ENCODE measurements at regions not wholly inside any gene's neighbourhood (a gene's known extent, or its start where the extent isn't known, plus 50 kb on each side); places are given as distances from the start of the nearest gene placed in this dataset.

GRCh38 chr20:6838181-6838826 lies 70.8 kb downstream of the BMP2 start:
- ATAC-seq (no peak), DNase-seq (no peak)
- Histone ChIP-seq H3K4me3 (no peak overlapping the region), H3K36me3 (ENCODE audit: low read depth) (no peaks in the 10 kb centered on the region), H3K4me1 (ENCODE audit: low read depth) (no peaks in the 10 kb centered on the region), H3K9me3 (no peaks in the 10 kb centered on the region)
- no peak for TF ChIP-seq CTCF (IDR thresholded peaks at IDR 0.05)
- intact Hi-C loops (cut with DNase I, micrococcal nuclease), result no loop called here

- H3K4me1 ChIP-seq (ENCODE audit: low read depth), result no peaks in the 10 kb centered on the region
- DNase-seq, result no peak
- no peaks in the 10 kb centered on the region for H3K36me3 ChIP-seq (ENCODE audit: low read depth)
- no peak for TF ChIP-seq CTCF (IDR thresholded peaks at IDR 0.05)
- no peak overlapping the region for H3K4me3 ChIP-seq
- ATAC-seq, result no peak
- intact Hi-C loops (cut with DNase I, micrococcal nuclease), result no loop called here
- no peaks in the 10 kb centered on the region for H3K9me3 ChIP-seq
Measured at GRCh38 chr20:6841128-6841527, 73.6 kb downstream of the BMP2 start.

DNA sequence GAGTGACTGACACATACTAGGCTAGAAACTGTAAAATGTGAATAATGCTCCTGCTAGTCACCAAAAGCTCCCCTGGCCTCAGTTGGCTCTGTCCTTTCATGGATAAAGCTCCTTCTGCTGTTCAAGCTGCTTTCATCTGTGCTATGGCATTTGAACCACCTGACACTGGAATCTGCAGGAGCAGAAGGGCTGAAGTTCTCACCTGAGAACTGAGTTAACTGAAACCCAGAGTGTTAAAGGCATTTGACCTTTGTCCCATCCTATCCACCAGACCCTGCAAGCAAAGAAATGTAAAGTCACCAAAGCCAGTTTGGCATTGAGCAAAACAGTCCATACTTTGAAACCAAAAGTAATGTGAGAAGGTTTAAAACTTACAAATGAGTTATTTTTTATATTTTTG lies 77.7 kb downstream of the BMP2 start:
- no peak for TF ChIP-seq CTCF (IDR thresholded peaks at IDR 0.05)
- Histone ChIP-seq H3K4me1 (ENCODE audit: low read depth) (no peaks in the 10 kb centered on the region), H3K4me3 (no peak overlapping the region), H3K36me3 (ENCODE audit: low read depth) (no peaks in the 10 kb centered on the region), H3K9me3 (no peaks in the 10 kb centered on the region)
- ATAC-seq, result no peak
- intact Hi-C loops (cut with DNase I, micrococcal nuclease), result no loop called here
- DNase-seq, result no peak

DNA sequence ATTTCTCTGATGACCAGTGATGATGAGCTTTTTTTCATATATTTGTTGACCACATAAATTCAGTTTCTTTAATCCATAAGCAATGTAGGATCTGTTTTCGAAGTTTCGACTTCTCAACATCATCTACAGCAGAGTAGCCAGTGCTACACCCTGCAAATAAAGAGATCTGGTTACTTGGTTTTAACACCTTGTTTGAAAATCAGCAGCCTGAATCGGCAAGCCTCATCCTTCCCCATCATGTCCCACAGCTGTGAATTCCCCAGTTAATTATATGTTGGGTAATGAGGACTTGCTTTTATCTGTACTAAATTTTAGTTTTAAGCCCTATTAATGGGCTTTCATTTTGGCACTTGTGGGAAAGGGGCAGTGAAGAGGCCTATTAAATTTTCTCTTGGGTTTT lies 80.6 kb downstream of the BMP2 start:
- ATAC-seq (no peak), DNase-seq (no peak)
- Histone ChIP-seq H3K4me3 (no peak overlapping the region), H3K9me3 (no peaks in the 10 kb centered on the region), H3K4me1 (ENCODE audit: low read depth) (no peaks in the 10 kb centered on the region), H3K36me3 (ENCODE audit: low read depth) (no peaks in the 10 kb centered on the region)
- no peak for TF ChIP-seq CTCF (IDR thresholded peaks at IDR 0.05)
- intact Hi-C loops (cut with DNase I, micrococcal nuclease), result no loop called here

GRCh38 chr20:6848992-6849391 lies 81.5 kb downstream of the BMP2 start:
- ATAC-seq, result no peak

More at GRCh38 chr20:6848992-6849391, 81.5 kb downstream of the BMP2 start:
- no peak for DNase-seq
- no peak for TF ChIP-seq CTCF (IDR thresholded peaks at IDR 0.05)
- Histone ChIP-seq H3K4me3 (no peak overlapping the region), H3K36me3 (ENCODE audit: low read depth) (no peaks in the 10 kb centered on the region), H3K9me3 (no peaks in the 10 kb centered on the region), H3K4me1 (ENCODE audit: low read depth) (no peaks in the 10 kb centered on the region)
- intact Hi-C loops (cut with DNase I, micrococcal nuclease), result no loop called here
